T-cell (primary cell): ENCODE measurements at regions not wholly inside any gene's neighbourhood (a gene's known extent, or its start where the extent isn't known, plus 50 kb on each side); places are given as distances from the start of the nearest gene placed in this dataset.
A peak's percentile ranks its signal among the peaks of the same experiment; 100 is the strongest.

Experiments
- ATAC-seq, 4 experiments: fragments of 200-7000 bp in 3 of 4; fragments of 150-1000 bp in 1 of 4; cut with Tn5 transposase; replicated peaks in 1 of 4; 1 replicate in 3 of 4; 2 replicates in 1 of 4; pipeline ENCODE4 v1.10.0; 2021; ENCODE audit warnings: moderate library complexity in 3 of 4, mild to moderate bottlenecking in 2 of 4, moderate number of reproducible peaks in 1 of 4
- CTCF ChIA-PET, 2 donors: fragments of 300-600 bp; sonication (Branson Sonifier 250); formaldehyde crosslinking; loops; one replicate each; lab custom pipeline; 2022; ENCODE audit warnings: antibody characterized with exemption in 2 of 2; lab: Charles Lee
- POLR2A ChIA-PET, 2 donors: fragments of 300-600 bp; sonication (Branson Sonifier 250); formaldehyde crosslinking; loops; one replicate each; lab custom pipeline; 2022; ENCODE audit warnings: antibody characterized with exemption in 2 of 2; lab: Charles Lee
- DNase-seq, 35 experiments: peaks; one replicate each; pipeline versions ENCODE4 v3.0.0 to v3.0.0-alpha.2; 2013 to 2023
- H3K27ac ChIP-seq: one replicate; pipeline ENCODE4 v1.5.1; 2013; ENCODE audit warnings: low read length
- H3K27me3 ChIP-seq, 2 experiments: replicated peaks in 1 of 2; 1 replicate in 1 of 2; 2 replicates in 1 of 2; pipeline versions ENCODE4 v1.6.1 to v1.7.0; 2013; ENCODE audit warnings: low read length in 1 of 2, mixed read lengths in 1 of 2; ENCODE audit not compliant: control insufficient read depth in 2 of 2, insufficient read depth in 2 of 2; ENCODE audit errors: extremely low read depth in 1 of 2
- H3K36me3 ChIP-seq, 2 donors: 1 replicate in 1 of 2; 2 replicates in 1 of 2; pipeline versions ENCODE4 v1.6.1 to v1.7.0; 2013; ENCODE audit warnings: low read length in 1 of 2; ENCODE audit not compliant: control insufficient read depth in 2 of 2, insufficient read depth in 1 of 2; ENCODE audit errors: extremely low read depth in 1 of 2
- H3K4me1 ChIP-seq, 2 experiments: 1 replicate in 1 of 2; 2 replicates in 1 of 2; pipeline versions ENCODE4 v1.6.1 to v1.7.0; 2013; ENCODE audit warnings: low read length in 2 of 2, mixed read lengths in 1 of 2; ENCODE audit not compliant: insufficient read depth in 2 of 2, control insufficient read depth in 1 of 2; ENCODE audit errors: extremely low read depth in 1 of 2
- H3K4me3 ChIP-seq, 2 donors: 1 replicate in 1 of 2; 2 replicates in 1 of 2; pipeline versions ENCODE4 v1.5.1 to v1.7.0; 2013; ENCODE audit warnings: mild to moderate bottlenecking in 2 of 2, low read length in 1 of 2, moderate library complexity in 1 of 2; ENCODE audit not compliant: control insufficient read depth in 1 of 2; ENCODE audit errors: extremely low read depth in 1 of 2
- H3K9me3 ChIP-seq: 2 replicates; pipeline ENCODE4 v1.7.0; 2013
- H3K27ac Mint-ChIP-seq, 2 donors: one replicate each; pipeline ENCODE4 v1.8.0; 2020 to 2021; ENCODE audit warnings: mild to moderate bottlenecking in 2 of 2, mixed read lengths in 2 of 2
- H3K27me3 Mint-ChIP-seq, 2 donors: one replicate each; pipeline ENCODE4 v1.8.0; 2021 to 2022; ENCODE audit warnings: mixed read lengths in 2 of 2
- H3K36me3 Mint-ChIP-seq: one replicate; pipeline ENCODE4 v1.8.0; 2021; ENCODE audit warnings: mixed read lengths
- H3K4me1 Mint-ChIP-seq, 3 donors: one replicate each; pipeline ENCODE4 v1.8.0; 2020 to 2022; ENCODE audit warnings: mixed read lengths in 3 of 3, mild to moderate bottlenecking in 1 of 3
- H3K4me3 Mint-ChIP-seq, 3 donors: one replicate each; pipeline ENCODE4 v1.8.0; 2020 to 2022; ENCODE audit warnings: mild to moderate bottlenecking in 3 of 3, mixed read lengths in 3 of 3, moderate library complexity in 3 of 3
- H3K9me3 Mint-ChIP-seq, 3 donors: one replicate each; pipeline ENCODE4 v1.8.0; 2020 to 2022; ENCODE audit warnings: mixed read lengths in 3 of 3
- WGBS: methylation state at CpG from one replicate; pipeline ENCODE4 v1.1.5; 2013; ENCODE audit warnings: missing lambda C conversion rate; ENCODE audit not compliant: insufficient coverage; 5-methylcytosine and 5-hydroxymethylcytosine counted together

DNA sequence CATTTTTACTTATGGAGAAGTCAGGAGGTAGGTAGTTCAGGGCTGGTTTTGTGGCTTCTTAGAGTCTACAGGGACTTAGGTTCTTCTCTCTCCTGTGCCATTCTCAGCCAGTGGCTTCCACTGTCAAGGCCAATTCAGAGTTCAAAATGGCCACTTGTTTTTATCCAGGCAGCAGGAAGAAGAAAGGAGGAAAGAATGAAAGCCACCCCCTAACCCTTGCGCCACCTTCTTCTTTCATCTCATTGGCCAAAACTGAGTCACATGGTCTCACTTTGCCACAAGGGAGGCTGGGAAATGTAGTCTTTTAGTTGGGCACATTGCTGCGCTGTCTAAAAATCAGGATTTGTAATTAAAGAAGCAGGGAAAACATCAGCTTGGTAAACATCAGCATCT is 60.8 kb upstream of the MED9 start:
- CTCF ChIA-PET = no interaction called here
- WGBS = no CpG with 5 or more reads among the region's 2 CpGs
- H3K4me3 Mint-ChIP-seq = no peak overlapping the region
- DNase-seq = peak in 6 of 35 experiments; percentile 9 to 58 (median 22)
- POLR2A ChIA-PET = no interaction called here
- H3K27ac Mint-ChIP-seq = peak overlapping the region; percentile 86
- no peaks in the 10 kb centered on the region for H3K9me3 Mint-ChIP-seq
- H3K4me1 ChIP-seq = peaks cover 13 to 15% of the 10 kb centered on the region in 2 experiments
- no peak overlapping the region for H3K4me3 ChIP-seq
- peak; percentile 35 to 80 (median 50) for ATAC-seq
- H3K36me3 ChIP-seq = no peaks in the 10 kb centered on the region
- H3K9me3 ChIP-seq = no peaks in the 10 kb centered on the region
- H3K27me3 Mint-ChIP-seq = peaks cover 0 to 6% of the 10 kb centered on the region in 2 donors
- H3K27ac ChIP-seq = no peak overlapping the region
- no peaks in the 10 kb centered on the region for H3K36me3 Mint-ChIP-seq
- peaks cover 21 to 26% (median 24%) of the 10 kb centered on the region in 3 donors for H3K4me1 Mint-ChIP-seq
- peaks cover 0 to 5% of the 10 kb centered on the region in 2 experiments for H3K27me3 ChIP-seq

DNA sequence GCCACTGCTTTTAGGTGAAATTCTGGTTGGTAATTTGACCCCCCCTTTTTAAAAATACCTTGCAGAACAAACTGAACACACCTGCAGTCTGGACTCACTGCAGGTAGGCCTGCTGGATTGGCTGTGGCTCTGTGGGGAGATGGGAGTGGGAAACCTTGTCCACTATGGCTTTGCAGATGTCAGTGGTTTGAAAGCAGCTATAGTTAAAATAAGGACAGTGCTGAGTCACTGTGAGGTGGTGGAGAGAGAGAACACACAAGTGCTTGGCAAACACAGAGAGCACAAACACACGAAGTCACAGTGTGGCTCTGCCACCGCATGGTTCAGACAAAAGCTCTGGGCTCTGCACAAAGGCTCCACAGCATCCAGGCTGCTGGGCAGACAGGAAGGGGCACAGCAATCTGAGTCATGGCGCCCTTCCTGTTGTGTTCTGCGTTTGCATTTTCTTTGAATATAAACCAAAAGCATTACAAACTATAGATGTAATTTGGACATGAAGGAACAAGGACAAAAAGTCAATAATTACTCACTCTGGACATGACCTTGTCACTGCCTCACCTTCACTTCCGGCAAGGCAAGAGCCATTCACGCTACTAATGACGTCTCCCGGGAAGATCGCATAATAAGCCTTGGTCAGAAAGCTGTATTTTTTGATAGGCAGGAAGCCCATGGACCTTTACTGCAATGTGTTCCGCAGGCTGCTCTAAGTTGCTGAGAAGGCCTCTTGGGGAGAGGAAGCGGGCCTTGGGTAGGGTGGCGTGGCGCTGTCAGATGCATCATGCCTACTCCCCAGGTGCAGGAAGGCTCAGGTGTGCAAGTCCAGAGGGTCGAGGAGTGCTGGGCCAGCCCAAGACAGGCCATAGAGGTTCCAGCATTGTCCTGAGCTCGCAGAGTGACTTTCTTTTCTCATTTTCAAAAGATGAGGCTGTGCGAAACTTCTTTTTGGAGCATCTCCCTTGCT is 60.1 kb upstream of the MED9 start:
- peaks cover 13 to 15% of the 10 kb centered on the region in 2 experiments for H3K4me1 ChIP-seq
- WGBS = 73% methylated on average over 10 of the region's 16 CpGs
- peaks cover 0 to 5% of the 10 kb centered on the region in 2 experiments for H3K27me3 ChIP-seq
- peak overlapping the region in 2 of 3 donors; percentile 2 to 29 for H3K4me3 Mint-ChIP-seq
- no peaks in the 10 kb centered on the region for H3K9me3 Mint-ChIP-seq
- peaks cover 0 to 6% of the 10 kb centered on the region in 2 donors for H3K27me3 Mint-ChIP-seq
- H3K36me3 Mint-ChIP-seq = no peaks in the 10 kb centered on the region
- peaks cover 21 to 26% (median 24%) of the 10 kb centered on the region in 3 donors for H3K4me1 Mint-ChIP-seq
- peak; percentile 71 to 97 (median 94) for ATAC-seq
- H3K36me3 ChIP-seq = no peaks in the 10 kb centered on the region
- H3K27ac ChIP-seq = no peak overlapping the region
- peak overlapping the region; percentile 86 for H3K27ac Mint-ChIP-seq
- DNase-seq = peak in 11 of 35 experiments; percentile 6 to 61 (median 13)
- ChIA-PET POLR2A (no interaction called here), CTCF (interaction anchor here in 1 of 2 donors (1.1 kb wide), 1 partner anchor 12 kb away, joined by 3 read pairs; no protein-coding TSS in a partner anchor)
- H3K4me3 ChIP-seq = peak overlapping the region in 1 of 2 donors; percentile 23
- H3K9me3 ChIP-seq = no peaks in the 10 kb centered on the region

DNA sequence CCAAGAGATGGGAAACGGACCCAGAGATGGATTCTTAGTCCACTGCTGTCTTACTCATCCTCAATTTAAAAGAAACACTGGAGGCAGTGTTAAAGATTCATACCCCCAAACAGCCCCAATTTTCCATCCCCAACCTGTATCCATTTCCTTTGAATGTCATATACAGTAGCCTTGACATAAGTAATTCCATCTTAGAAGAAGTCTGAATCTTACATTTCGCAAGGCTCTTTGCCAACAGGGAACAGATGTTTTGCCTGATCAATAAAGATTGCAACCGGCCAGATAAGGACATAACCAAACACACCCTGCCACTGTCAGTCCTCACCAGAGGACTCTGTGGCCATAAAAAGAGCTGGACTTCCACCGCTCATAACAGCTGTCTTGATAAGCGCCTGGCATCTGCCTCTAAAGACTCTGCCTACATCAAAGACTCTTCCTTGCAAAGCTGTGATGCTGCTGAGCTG is 59.0 kb upstream of the MED9 start:
- H3K27me3 ChIP-seq = peaks cover 0 to 3% of the 10 kb centered on the region in 2 experiments
- peaks cover 22 to 29% (median 26%) of the 10 kb centered on the region in 3 donors for H3K4me1 Mint-ChIP-seq
- WGBS = 98% methylated on average over 4 of the region's 5 CpGs
- no peak overlapping the region for H3K4me3 ChIP-seq
- no peak overlapping the region for H3K4me3 Mint-ChIP-seq
- peaks cover 13 to 15% of the 10 kb centered on the region in 2 experiments for H3K4me1 ChIP-seq
- no peaks in the 10 kb centered on the region for H3K9me3 ChIP-seq
- no peak overlapping the region for H3K27ac Mint-ChIP-seq
- no peak for ATAC-seq
- ChIA-PET POLR2A (no interaction called here), CTCF (interaction anchor here in 1 of 2 donors (0.6 kb wide), 1 partner anchor 555 kb away, joined by 5 read pairs; no protein-coding TSS in a partner anchor)
- no peak overlapping the region for H3K27ac ChIP-seq
- H3K27me3 Mint-ChIP-seq = peaks cover 0 to 6% of the 10 kb centered on the region in 2 donors
- H3K9me3 Mint-ChIP-seq = no peaks in the 10 kb centered on the region
- DNase-seq = no peak
- H3K36me3 ChIP-seq = no peaks in the 10 kb centered on the region
- H3K36me3 Mint-ChIP-seq = no peaks in the 10 kb centered on the region

- Mint-ChIP-seq H3K27ac (no peak overlapping the region), H3K4me3 (no peak overlapping the region), H3K36me3 (no peaks in the 10 kb centered on the region), H3K9me3 (no peaks in the 10 kb centered on the region), H3K4me1 (peaks cover 18 to 26% (median 23%) of the 10 kb centered on the region in 3 donors), H3K27me3 (peaks cover 0 to under 1% of the 10 kb centered on the region in 2 donors)
- POLR2A ChIA-PET = interaction anchor here in 1 of 2 donors (0.6 kb wide), 1 partner anchor 630 kb away, joined by 3 read pairs; no protein-coding TSS in a partner anchor
- Histone ChIP-seq H3K4me1 (peaks cover 13 to 15% of the 10 kb centered on the region in 2 experiments), H3K36me3 (no peaks in the 10 kb centered on the region), H3K27me3 (peaks cover 0 to 1% of the 10 kb centered on the region in 2 experiments), H3K9me3 (no peaks in the 10 kb centered on the region), H3K27ac (no peak overlapping the region), H3K4me3 (no peak overlapping the region)
- DNase-seq = no peak
- ATAC-seq = no peak
- CTCF ChIA-PET = no interaction called here
- no CpG with 5 or more reads among the region's 2 CpGs for WGBS
These were observed 57.6 kb upstream of the MED9 start for GRCh38 chr17:17419166-17419565.

- WGBS = 89% methylated on average over 4 of the region's 4 CpGs
- H3K36me3 Mint-ChIP-seq = no peaks in the 10 kb centered on the region
- Histone ChIP-seq H3K27ac (no peak overlapping the region), H3K9me3 (no peaks in the 10 kb centered on the region), H3K4me3 (no peak overlapping the region), H3K27me3 (peaks cover 0 to 6% of the 10 kb centered on the region in 2 experiments), H3K4me1 (peaks cover 13 to 15% of the 10 kb centered on the region in 2 experiments), H3K36me3 (no peaks in the 10 kb centered on the region)
- ATAC-seq = no peak
- no peak overlapping the region for H3K4me3 Mint-ChIP-seq
- ChIA-PET CTCF (no interaction called here), POLR2A (interaction anchor here in 1 of 2 donors (0.6 kb wide), 1 partner anchor 630 kb away, joined by 3 read pairs; no protein-coding TSS in a partner anchor)
- H3K27ac Mint-ChIP-seq = peak overlapping the region in 1 of 2 donors; percentile 25
- no peaks in the 10 kb centered on the region for H3K27me3 Mint-ChIP-seq
- H3K4me1 Mint-ChIP-seq = peaks cover 18 to 26% (median 23%) of the 10 kb centered on the region in 3 donors
- DNase-seq = no peak
- H3K9me3 Mint-ChIP-seq = no peaks in the 10 kb centered on the region
These were observed 57.2 kb upstream of the MED9 start for GRCh38 chr17:17419631-17420030.

GRCh38 chr17:17420082-17420481 is 56.7 kb upstream of the MED9 start:
- H3K36me3 Mint-ChIP-seq = no peaks in the 10 kb centered on the region
- ATAC-seq (no peak), DNase-seq (no peak)
- H3K27ac Mint-ChIP-seq = no peak overlapping the region
- H3K36me3 ChIP-seq = no peaks in the 10 kb centered on the region
- no peaks in the 10 kb centered on the region for H3K27me3 Mint-ChIP-seq
- H3K4me3 Mint-ChIP-seq = no peak overlapping the region
- peaks cover 18 to 25% (median 23%) of the 10 kb centered on the region in 3 donors for H3K4me1 Mint-ChIP-seq
- peaks cover 13 to 15% of the 10 kb centered on the region in 2 experiments for H3K4me1 ChIP-seq
- peaks cover 0 to 11% of the 10 kb centered on the region in 2 experiments for H3K27me3 ChIP-seq
- no peak overlapping the region for H3K27ac ChIP-seq
- H3K9me3 Mint-ChIP-seq = no peaks in the 10 kb centered on the region
- no peaks in the 10 kb centered on the region for H3K9me3 ChIP-seq
- H3K4me3 ChIP-seq = no peak overlapping the region
- WGBS = 100% methylated on average over 3 of the region's 4 CpGs
- POLR2A ChIA-PET = no interaction called here
- CTCF ChIA-PET = no interaction called here
